Skeletal muscle tissue (tissue), 3 donors: ENCODE measurements at regions not wholly inside any gene's neighbourhood (a gene's known extent, or its start where the extent isn't known, plus 50 kb on each side); places are given as distances from the start of the nearest gene placed in this dataset.

ENCODE experiments used
- H3K27ac ChIP-seq: one replicate; pipeline ENCODE4 v1.7.0; 2013; ENCODE audit warnings: mild to moderate bottlenecking, low read depth, low read length, inconsistent platforms
- H3K27me3 ChIP-seq, 3 donors: one replicate each; pipeline ENCODE4 v1.7.0; 2013; ENCODE audit warnings: low read length in 3 of 3; ENCODE audit not compliant: control insufficient read depth in 3 of 3, insufficient read depth in 3 of 3
- H3K36me3 ChIP-seq, 3 donors: one replicate each; pipeline ENCODE4 v1.7.0; 2013; ENCODE audit warnings: low read length in 3 of 3; ENCODE audit not compliant: control insufficient read depth in 3 of 3, insufficient read depth in 3 of 3
- H3K4me1 ChIP-seq, 3 donors: one replicate each; pipeline ENCODE4 v1.7.0; 2013; ENCODE audit warnings: low read length in 3 of 3, mild to moderate bottlenecking in 3 of 3; ENCODE audit not compliant: control insufficient read depth in 3 of 3, insufficient read depth in 3 of 3
- H3K4me3 ChIP-seq, 3 donors: one replicate each; pipeline ENCODE4 v1.7.0; 2013; ENCODE audit warnings: low read length in 3 of 3
- H3K9ac ChIP-seq, 3 donors: one replicate each; pipeline ENCODE4 v1.7.0; 2013; ENCODE audit warnings: low read length in 3 of 3, mild to moderate bottlenecking in 3 of 3, moderate library complexity in 2 of 3, low read depth in 1 of 3
- H3K9me3 ChIP-seq, 3 donors: one replicate each; pipeline ENCODE4 v1.7.0; 2013; ENCODE audit warnings: low read length in 3 of 3; ENCODE audit not compliant: control insufficient read depth in 3 of 3
- donor health status: Osteomylitis.

DNA sequence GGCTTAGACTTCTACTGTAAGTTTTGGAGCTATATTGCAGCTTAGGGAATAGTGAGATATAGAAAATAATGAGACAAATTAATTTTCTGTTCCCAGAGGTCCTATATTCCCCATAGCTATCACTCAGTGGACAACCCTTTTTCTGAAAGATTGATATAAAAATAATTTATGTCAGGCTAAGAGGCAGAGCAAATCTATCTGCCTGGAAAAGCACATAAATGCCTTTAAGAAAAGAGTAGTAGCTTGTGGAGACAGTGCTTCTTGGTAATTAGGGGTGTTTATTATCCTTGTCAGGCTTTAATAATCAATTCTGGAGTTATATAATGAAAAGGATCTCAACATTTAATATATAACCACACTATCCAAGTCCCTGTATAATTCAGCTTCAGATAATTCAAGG, 1162.8 kb upstream of the PCDH20 start:
- no peaks in the 10 kb centered on the region for H3K27me3 ChIP-seq
- no peak overlapping the region for H3K27ac ChIP-seq
- H3K4me1 ChIP-seq = no peaks in the 10 kb centered on the region
- no peak overlapping the region for H3K9ac ChIP-seq
- H3K36me3 ChIP-seq = no peaks in the 10 kb centered on the region
- H3K4me3 ChIP-seq = no peak overlapping the region
- no peaks in the 10 kb centered on the region for H3K9me3 ChIP-seq

- H3K27me3 ChIP-seq = no peaks in the 10 kb centered on the region
- H3K4me3 ChIP-seq = no peak overlapping the region
- no peak overlapping the region for H3K9ac ChIP-seq
- H3K27ac ChIP-seq = no peak overlapping the region
- no peaks in the 10 kb centered on the region for H3K4me1 ChIP-seq
- no peaks in the 10 kb centered on the region for H3K9me3 ChIP-seq
- H3K36me3 ChIP-seq = no peaks in the 10 kb centered on the region
These were observed 1149.1 kb upstream of the PCDH20 start for GRCh38 chr13:62564770-62565169.

GRCh38 chr13:62563251-62563650, 1147.6 kb upstream of the PCDH20 start:
- Histone ChIP-seq H3K36me3 (no peaks in the 10 kb centered on the region), H3K4me1 (no peaks in the 10 kb centered on the region), H3K9ac (no peak overlapping the region), H3K27ac (no peak overlapping the region), H3K9me3 (no peaks in the 10 kb centered on the region), H3K27me3 (no peaks in the 10 kb centered on the region), H3K4me3 (no peak overlapping the region)

DNA sequence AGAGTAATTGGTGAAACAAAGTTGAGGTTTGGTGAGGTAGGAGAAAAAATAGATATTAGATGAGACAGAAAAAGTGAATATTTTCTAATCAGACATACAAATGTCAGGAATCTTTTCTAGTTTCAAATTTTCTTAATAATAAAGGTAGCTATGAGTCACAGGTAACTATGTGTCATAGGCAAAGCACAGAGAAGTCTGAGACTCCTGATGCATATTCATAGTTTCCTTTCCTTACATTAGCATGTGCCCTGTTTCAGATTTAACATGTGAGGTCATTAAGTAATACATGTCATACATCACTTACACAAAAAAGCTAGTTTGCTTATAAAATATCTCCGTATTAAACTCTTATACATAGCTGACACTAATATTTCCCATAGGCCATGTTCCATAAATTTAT, 1141.3 kb upstream of the PCDH20 start:
- Histone ChIP-seq H3K9ac (no peak overlapping the region), H3K27me3 (no peaks in the 10 kb centered on the region), H3K4me3 (no peak overlapping the region), H3K36me3 (no peaks in the 10 kb centered on the region), H3K4me1 (no peaks in the 10 kb centered on the region), H3K9me3 (no peaks in the 10 kb centered on the region), H3K27ac (no peak overlapping the region)

GRCh38 chr13:62551588-62551987, 1135.9 kb upstream of the PCDH20 start:
- H3K4me3 ChIP-seq = no peak overlapping the region
- H3K27ac ChIP-seq = no peak overlapping the region
- no peaks in the 10 kb centered on the region for H3K36me3 ChIP-seq
- H3K9ac ChIP-seq = no peak overlapping the region
- no peaks in the 10 kb centered on the region for H3K9me3 ChIP-seq
- no peaks in the 10 kb centered on the region for H3K4me1 ChIP-seq
- no peaks in the 10 kb centered on the region for H3K27me3 ChIP-seq

GRCh38 chr13:62544928-62545327, 1129.3 kb upstream of the PCDH20 start:
- no peaks in the 10 kb centered on the region for H3K4me1 ChIP-seq
- H3K9ac ChIP-seq = no peak overlapping the region
- no peaks in the 10 kb centered on the region for H3K36me3 ChIP-seq

GRCh38 chr13:62537593-62537992, 1121.9 kb upstream of the PCDH20 start:
- no peak overlapping the region for H3K9ac ChIP-seq
- H3K27me3 ChIP-seq = no peaks in the 10 kb centered on the region
- H3K27ac ChIP-seq = no peak overlapping the region
- no peaks in the 10 kb centered on the region for H3K9me3 ChIP-seq
- no peak overlapping the region for H3K4me3 ChIP-seq
- H3K4me1 ChIP-seq = no peaks in the 10 kb centered on the region
- H3K36me3 ChIP-seq = no peaks in the 10 kb centered on the region

More at GRCh38 chr13:62544928-62545327, 1129.3 kb upstream of the PCDH20 start:
- no peak overlapping the region for H3K27ac ChIP-seq
- H3K4me3 ChIP-seq = no peak overlapping the region
- no peaks in the 10 kb centered on the region for H3K27me3 ChIP-seq
- H3K9me3 ChIP-seq = no peaks in the 10 kb centered on the region

- Histone ChIP-seq H3K4me3 (no peak overlapping the region), H3K27me3 (no peaks in the 10 kb centered on the region), H3K9ac (no peak overlapping the region), H3K36me3 (no peaks in the 10 kb centered on the region), H3K4me1 (no peaks in the 10 kb centered on the region), H3K27ac (no peak overlapping the region), H3K9me3 (no peaks in the 10 kb centered on the region)
These were observed 1110.0 kb upstream of the PCDH20 start for GRCh38 chr13:62525652-62526051.

DNA sequence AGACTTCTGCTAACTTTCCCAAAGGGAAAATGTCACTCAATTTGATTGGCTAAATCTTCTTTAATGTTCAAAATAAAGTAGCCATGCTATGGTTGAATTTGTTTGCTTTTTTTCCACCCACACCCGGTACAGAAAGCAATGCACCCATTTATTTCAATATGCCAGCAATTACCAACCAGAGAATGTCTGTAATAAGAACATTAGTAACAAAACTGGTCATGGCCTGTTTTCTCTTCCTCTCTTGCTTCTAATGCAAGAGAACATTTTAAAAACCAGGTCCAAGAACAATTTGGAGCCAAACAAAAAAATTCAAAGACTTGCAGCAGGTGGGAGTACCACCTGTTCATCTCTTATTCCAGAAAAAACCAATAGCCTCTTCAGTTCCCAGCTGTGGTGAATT, 1108.8 kb upstream of the PCDH20 start:
- Histone ChIP-seq H3K4me3 (no peak overlapping the region), H3K4me1 (no peaks in the 10 kb centered on the region), H3K9me3 (no peaks in the 10 kb centered on the region), H3K9ac (no peak overlapping the region), H3K27ac (no peak overlapping the region), H3K36me3 (no peaks in the 10 kb centered on the region), H3K27me3 (no peaks in the 10 kb centered on the region)

GRCh38 chr13:62524061-62524460, 1108.4 kb upstream of the PCDH20 start:
- Histone ChIP-seq H3K27ac (no peak overlapping the region), H3K9ac (no peak overlapping the region), H3K27me3 (no peaks in the 10 kb centered on the region), H3K4me1 (no peaks in the 10 kb centered on the region), H3K4me3 (no peak overlapping the region), H3K36me3 (no peaks in the 10 kb centered on the region), H3K9me3 (no peaks in the 10 kb centered on the region)
